Amniotic stem cell (primary cell): ENCODE measurements at regions not wholly inside any gene's neighbourhood (a gene's known extent, or its start where the extent isn't known, plus 50 kb on each side); places are given as distances from the start of the nearest gene placed in this dataset.
"Not testable (repeated sequence)": the region's sequence is repeated elsewhere in the genome, so short reads cannot be mapped to it uniquely, and the experiment has no call there.

Experiments used
- DNase-seq: peaks from one replicate; lab custom pipeline; 2025; lab: John Stamatoyannopoulos, UW

GRCh38 chr6:49097664-49098063, 365.4 kb downstream of the MMUT start:
- DNase-seq = not testable (repeated sequence)

- no peak for DNase-seq
Measured at GRCh38 chr6:49097116-49097515, 365.9 kb downstream of the MMUT start.

GRCh38 chr6:49088631-49089030, 374.4 kb downstream of the MMUT start:
- no peak for DNase-seq

GRCh38 chr6:49087369-49087768, 375.7 kb downstream of the MMUT start:
- DNase-seq = no peak

- DNase-seq = no peak
Measured at GRCh38 chr6:49082611-49083010, 380.4 kb downstream of the MMUT start.

GRCh38 chr6:49072885-49073620, 390.0 kb downstream of the MMUT start:
- DNase-seq = no peak

- DNase-seq = no peak
Measured at GRCh38 chr6:49072146-49072545, 390.9 kb downstream of the MMUT start.

GRCh38 chr6:49070411-49070810, 392.6 kb downstream of the MMUT start:
- no peak for DNase-seq

GRCh38 chr6:49054311-49054710, 408.7 kb downstream of the MMUT start:
- no peak for DNase-seq

- DNase-seq = no peak
Measured at GRCh38 chr6:49052901-49053300, 410.2 kb downstream of the MMUT start.

GRCh38 chr6:49051281-49051680, 411.8 kb downstream of the MMUT start:
- DNase-seq = no peak

- no peak for DNase-seq
Measured at GRCh38 chr6:49050584-49050983, 412.5 kb downstream of the MMUT start.

- no peak for DNase-seq
Measured at GRCh38 chr6:49038294-49038822, 424.7 kb downstream of the MMUT start.

GRCh38 chr6:49030251-49031020, 432.6 kb downstream of the MMUT start:
- no peak for DNase-seq

GRCh38 chr6:49027644-49028043, 435.4 kb downstream of the MMUT start:
- no peak for DNase-seq

GRCh38 chr6:49025273-49026240, 437.5 kb downstream of the MMUT start:
- no peak for DNase-seq

GRCh38 chr6:49004801-49005200, 458.3 kb downstream of the MMUT start:
- DNase-seq = no peak

GRCh38 chr6:49003348-49003747, 459.7 kb downstream of the MMUT start:
- DNase-seq = no peak

- no peak for DNase-seq
Measured at GRCh38 chr6:49001856-49002541, 461.1 kb downstream of the MMUT start.

GRCh38 chr6:48998574-48998973, 464.5 kb downstream of the MMUT start:
- DNase-seq = no peak

- no peak for DNase-seq
Measured at GRCh38 chr6:48996461-48997119, 466.5 kb downstream of the MMUT start.
